AG20443 (cell line): ENCODE measurements at regions not wholly inside any gene's neighbourhood (a gene's known extent, or its start where the extent isn't known, plus 50 kb on each side); places are given as distances from the start of the nearest gene placed in this dataset.
"Not testable (repeated sequence)": the region's sequence is repeated elsewhere in the genome, so short reads cannot be mapped to it uniquely, and the experiment has no call there.

ENCODE experiments used
- DNase-seq: peaks from one replicate; pipeline ENCODE4 v3.0.0; 2012; ENCODE audit warnings: low spot score, mixed read lengths

DNA sequence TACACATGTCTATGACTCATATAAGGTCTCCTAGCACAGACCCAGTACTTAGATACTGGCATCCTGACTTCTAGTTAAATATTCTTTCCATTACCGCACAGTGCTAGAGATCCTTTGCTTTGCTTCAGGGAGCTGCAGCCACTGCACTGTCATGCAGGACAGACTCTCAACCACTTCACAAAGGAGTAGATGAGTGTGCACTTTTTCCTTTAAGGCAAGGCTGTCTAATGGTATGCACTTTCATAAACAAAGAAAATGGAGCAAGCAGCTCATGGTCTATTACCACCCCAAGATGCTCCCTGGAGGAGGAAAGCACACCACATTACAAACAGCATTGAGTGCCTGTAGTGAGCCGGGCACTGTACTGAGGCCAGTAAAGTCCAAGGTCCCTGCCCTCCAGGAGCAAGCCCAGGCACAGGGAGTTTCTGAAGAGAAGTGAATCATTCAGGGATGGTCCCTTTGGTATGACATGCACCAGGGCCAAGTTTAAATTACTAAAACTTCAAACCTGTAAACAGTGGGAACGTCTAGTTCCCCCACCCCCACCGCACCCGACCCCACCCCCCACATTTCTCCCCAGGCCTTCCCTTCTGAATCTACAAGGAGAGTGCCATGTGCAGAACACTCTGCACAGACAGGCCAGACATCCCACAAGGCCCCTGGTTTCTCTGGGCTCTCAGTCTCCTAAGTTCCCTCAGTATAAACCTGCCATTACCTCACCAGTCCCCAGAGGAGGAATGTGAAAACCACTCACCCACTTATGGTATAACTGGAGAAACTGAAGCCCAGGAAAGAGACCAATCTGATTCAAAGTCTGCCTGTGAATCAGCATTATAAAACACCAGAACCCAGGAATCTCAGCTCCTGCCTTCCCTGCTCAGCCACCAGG is 107.8 kb upstream of the BCL6 start:
- peak; percentile 24 for DNase-seq

DNA sequence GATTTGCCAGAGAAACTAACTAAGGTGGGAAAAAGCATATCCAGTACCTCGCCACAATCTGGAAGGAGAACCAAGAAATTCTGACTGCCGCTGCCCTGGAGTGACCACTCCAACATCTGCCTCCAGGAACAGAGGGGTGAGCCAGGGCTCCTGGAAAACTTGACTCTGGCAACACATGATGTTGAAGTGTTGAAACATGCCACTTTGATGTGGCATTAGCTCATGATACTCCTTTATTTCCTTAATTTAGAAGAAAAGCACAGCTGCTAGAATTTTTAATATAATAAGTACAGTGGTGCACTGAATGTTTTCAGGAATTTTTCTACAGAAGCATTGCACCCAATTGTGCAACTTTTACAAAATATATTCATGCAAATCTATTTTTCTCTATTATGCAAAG is 109.9 kb upstream of the BCL6 start:
- DNase-seq = no peak

DNA sequence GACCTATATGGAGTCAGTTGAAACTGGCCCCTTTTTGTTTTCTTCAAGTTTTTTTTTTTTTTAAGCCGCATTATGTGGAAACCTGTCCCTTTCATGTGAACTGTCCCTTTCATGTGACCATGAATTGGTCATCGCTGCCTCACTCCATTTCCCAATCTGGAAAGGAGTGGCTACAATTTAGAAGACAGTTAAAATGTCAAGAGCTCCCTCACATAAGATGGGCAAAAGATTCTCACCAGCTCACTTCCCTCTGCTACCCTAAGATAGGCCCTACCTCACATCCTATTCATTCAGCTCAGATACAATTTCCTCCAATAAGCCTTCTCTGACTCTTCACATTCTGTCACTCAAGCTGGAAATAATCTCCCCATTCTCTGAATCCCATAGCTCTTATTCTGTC is 111.3 kb upstream of the BCL6 start:
- no peak for DNase-seq

DNA sequence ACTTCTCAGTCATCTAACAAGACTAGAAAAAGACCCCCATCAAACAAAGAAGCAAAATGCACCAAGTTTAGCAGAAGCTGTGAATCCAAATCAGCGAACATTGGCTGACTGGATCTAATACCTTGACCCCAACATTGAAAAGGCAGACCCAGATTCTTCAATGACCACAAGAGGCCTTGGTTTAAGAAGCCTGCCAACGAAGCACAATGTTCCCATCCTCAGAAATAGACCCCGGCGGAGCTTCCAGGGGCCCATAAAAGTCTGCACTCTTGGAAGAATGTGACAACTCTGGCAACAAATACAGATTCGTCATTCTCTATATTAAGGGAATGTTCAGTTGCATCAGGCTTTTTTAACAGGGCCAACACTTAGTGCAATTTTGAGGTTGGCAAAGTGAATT is 112.8 kb upstream of the BCL6 start:
- DNase-seq = peak; percentile 28

DNA sequence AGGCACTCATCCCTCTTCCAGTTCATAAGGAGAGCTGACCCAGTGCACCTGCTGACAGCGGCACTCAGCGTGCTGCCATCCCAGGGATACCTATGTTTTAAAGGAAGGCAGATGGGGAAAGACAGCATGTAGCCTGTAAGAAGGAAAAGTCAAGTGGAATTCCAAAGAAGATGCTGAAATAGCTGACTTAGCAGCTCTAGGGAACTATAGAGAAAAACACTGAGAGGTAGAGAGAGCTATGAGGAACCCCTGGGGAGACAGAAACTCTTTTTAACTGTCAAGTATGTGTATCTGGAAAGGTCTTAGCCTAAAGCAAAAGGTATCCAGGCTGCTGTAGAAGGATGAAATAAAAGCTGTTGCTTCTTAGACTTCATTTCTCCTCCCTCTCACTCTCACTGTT is 113.4 kb upstream of the BCL6 start:
- DNase-seq = no peak

DNA sequence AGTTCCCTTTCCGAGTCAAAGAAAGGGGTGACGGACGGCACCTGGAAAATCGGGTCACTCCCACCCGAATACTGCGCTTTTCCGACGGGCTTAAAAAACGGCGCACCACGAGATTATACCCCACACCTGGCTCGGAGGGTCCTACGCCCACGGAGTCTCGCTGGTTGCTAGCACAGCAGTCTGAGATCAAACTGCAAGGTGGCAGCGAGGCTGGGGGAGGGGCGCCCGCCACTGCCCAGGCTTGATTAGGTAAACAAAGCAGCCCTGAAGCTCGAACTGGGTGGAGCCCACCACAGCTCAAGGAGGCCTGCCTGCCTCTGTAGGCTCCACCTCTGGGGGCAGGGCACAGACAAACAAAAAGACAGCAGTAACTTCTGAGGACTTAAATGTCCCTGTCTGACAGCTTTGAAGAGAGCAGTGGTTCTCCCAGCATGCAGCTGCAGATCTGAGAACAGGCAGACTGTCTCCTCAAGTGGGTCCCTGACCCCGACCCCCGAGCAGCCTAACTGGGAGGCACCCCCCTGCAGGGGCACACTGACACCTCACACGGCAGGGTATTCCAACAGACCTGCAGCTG is 117.5 kb upstream of the BCL6 start:
- DNase-seq = not testable (repeated sequence)

DNA sequence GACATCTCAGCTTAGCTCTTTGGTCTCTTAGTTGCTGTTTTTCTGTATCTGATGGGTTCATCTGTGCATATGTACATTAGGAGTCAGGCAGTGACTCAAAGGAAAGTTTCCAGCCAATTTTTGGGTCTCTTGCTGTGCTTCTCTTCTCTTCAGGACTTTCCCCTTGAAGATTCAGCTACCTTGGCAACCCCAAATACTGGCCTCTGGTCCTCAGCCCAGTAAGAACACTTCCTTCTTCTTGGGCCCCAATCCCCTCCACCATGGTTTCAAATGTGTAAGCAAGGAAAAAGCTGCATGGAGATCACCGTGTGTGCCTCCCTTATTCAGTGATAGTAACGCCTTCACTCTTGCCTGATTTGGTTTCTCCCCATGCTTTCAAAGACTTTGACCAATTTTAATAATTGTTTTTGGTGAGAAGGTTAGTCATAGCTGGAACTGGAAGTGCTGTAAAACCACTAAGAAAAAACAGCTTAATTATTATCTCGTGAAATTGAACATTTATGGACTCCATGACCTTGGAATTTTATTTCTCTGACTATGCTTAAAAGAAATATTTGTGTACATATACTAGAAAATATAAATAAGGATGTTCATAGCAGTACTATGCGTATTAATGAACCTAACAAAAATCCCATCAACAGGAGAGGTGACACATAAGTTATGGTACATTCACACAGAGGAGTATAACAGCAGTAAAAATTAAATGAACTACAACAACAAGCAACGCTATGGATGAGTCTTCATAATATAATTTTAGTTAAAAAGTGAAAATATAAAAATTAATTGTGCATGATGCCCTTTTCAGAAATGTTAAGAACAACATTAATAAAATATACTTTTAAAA is 125.3 kb upstream of the BCL6 start:
- no peak for DNase-seq

DNA sequence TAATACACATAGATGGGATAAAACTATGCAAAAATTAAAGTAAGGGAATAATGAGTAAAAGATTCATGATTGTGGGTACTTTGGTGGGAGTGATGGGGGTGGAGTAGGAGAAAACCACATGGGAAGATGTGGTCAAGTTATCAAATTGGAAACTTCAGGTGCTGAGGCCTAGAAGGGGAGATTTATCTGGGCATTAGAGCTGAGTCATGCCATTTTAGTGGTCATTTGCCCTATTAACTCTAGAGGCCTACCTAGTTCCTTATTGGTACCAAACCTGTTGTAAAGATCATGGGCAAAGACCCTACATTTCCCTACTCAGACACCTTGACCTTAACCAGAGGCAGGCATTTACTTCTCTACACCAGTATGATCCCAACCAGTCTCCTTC is 125.9 kb upstream of the BCL6 start:
- DNase-seq = no peak

DNA sequence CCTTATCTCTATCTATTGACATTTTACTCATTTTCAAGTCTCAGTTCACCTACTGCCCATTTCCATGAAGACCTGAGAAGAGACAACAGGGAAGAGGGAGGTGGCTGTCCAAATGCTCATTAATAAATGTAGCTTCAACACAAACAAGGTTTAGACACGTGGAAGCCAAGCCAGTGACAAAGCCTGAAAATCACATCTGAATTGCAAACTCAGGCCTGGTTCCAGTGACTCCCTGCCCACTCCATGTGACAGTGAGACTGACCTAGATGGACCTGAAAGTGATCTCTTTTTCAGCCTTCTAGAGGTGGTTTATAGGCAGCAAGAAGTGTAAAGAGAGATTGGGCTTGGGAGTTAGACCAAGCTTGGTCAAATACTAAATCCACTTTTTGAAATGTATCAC is 126.6 kb upstream of the BCL6 start:
- DNase-seq = no peak

DNA sequence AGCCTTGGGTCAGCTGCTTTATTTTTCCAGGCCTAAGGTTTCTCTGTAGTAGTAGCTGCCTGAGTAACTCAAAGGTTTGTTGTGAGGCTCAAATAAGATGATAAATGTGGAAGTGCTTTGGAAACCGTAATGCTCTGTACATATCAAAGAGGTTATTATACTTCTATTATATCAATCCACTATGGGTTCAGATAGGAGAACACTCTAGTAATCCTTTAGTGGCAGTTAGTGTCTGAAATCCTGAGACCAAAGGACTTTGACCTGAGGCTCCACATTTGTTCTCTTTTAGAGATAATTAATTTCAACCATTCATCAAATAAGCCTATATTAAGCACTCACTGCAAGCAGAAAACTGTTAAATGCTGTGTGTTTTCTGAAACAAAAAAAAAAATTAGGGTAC is 128.6 kb upstream of the BCL6 start:
- DNase-seq = no peak

DNA sequence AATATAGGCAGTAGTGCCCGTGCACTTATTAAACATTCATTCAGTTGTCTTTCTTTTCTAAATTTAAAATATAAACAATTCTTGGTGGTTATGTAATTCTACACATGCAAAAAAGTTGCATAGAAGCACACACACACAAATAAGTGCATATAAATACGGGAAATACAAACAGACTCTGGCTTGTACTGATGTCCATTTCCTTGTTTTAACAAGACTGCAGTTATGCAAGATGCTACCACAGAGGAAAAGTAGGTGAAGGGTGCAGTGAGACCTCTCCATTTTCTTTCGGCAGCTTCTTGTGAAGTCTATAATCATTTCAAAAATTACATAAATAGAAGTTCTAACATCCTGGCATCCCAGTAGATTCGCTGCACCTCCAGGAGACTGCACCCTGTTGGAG is 130.6 kb upstream of the BCL6 start:
- no peak for DNase-seq

DNA sequence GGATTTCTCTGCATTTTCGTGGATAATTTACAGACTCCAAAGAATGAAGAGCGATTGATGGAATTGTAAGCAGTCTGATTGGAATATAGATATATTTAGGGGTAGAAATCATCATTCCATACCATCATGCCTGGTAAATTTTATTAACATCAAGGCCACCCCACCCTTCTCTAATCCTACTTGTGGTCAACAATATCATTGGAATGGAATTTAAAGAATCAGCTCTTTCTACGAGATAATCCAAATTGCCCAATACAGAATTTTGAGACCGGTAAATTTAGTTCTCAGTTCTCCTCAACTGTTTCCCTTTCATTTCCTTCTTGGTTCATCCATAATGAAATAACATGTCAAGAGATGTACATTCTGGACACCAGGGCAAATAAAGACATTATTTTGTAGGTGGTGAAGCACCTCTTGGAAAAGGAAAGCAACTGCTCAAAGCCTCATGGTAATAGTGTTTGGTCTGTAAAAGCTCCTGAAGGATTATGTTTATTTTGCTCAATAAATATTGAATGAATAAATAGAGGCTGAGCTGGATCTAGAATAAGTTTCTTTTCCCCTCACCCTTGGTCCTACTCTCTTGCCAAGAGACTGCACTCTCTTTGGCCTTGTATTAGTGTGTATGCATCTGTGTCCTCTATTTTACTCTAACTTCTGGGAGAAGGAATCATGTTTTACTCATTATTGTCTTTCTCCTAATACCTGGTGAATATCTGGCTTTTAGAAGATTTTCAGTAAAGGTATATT is 133.7 kb upstream of the BCL6 start:
- DNase-seq = peak; percentile 35

DNA sequence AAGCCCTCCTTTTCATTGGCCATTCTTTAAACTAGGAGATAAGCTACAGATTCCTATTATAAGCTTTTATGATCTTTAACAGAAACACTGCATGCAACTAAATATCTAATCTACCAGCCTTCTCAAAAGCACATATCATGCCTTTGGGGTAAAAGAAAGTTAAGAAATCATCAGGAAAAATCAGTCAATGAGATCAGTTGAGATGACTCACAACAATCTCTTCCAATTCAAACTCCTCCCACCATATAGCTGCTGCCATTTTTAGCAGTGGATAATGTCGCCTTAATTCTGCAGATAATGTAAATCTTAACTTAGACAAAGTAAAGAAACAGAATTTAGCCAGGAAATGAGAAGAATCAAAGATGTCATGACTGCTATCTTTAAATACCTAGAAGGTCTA is 135.2 kb upstream of the BCL6 start:
- DNase-seq = no peak

DNA sequence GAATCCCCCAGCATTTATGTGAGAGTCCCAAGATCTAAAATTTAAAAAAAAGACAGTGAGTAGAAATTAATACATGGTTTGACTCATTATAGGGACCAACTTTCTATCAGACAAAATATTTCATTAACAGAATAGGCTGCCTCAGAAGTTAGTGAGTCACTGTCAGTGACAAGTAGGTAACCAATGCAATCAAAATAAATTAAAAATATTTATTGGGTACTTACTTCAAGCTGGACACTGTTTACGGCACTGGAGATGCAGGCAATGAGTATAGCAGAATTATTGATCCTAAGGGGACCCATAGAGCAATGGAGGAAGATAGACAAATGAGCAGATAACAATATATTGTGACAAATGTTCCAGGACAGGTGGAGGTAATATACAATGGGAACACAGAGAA is 135.6 kb upstream of the BCL6 start:
- DNase-seq = no peak

DNA sequence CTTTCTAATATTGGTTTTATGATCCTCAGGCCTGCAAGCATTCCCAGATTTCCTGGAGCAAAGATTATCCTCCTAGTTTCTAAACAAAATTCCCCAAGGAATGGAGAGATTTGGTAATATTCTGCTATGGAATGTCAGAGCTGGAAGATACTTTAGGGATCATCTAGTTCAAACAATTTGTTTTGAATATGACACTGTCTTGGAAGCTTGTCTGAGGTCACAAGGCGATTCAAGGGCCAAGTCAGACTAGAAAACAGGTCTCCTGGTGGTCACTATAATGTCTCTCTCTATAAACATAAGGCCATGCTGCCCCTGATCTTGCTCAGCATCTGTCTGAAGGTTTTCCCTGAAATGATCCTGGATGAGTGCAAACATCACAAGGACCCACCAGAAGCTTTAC is 143.4 kb upstream of the BCL6 start:
- no peak for DNase-seq

DNA sequence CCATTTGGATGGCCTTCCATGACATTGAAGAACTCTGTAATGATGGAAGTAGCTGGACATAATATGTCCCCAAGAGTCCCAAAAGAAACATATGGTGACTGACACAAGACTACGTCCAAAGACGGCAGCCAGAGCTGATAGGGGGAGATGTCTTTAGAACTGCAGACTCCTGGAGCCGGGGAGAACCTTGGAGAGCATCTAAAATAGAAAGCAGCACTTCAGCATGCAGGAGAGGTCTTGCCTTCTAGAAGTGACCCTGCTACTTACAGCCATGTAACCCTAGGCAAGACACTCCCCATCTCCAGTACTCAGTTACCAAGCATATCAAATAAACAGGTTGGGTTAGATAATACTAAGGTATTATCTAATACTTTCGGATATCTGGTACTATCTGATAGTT is 143.8 kb upstream of the BCL6 start:
- DNase-seq = no peak

DNA sequence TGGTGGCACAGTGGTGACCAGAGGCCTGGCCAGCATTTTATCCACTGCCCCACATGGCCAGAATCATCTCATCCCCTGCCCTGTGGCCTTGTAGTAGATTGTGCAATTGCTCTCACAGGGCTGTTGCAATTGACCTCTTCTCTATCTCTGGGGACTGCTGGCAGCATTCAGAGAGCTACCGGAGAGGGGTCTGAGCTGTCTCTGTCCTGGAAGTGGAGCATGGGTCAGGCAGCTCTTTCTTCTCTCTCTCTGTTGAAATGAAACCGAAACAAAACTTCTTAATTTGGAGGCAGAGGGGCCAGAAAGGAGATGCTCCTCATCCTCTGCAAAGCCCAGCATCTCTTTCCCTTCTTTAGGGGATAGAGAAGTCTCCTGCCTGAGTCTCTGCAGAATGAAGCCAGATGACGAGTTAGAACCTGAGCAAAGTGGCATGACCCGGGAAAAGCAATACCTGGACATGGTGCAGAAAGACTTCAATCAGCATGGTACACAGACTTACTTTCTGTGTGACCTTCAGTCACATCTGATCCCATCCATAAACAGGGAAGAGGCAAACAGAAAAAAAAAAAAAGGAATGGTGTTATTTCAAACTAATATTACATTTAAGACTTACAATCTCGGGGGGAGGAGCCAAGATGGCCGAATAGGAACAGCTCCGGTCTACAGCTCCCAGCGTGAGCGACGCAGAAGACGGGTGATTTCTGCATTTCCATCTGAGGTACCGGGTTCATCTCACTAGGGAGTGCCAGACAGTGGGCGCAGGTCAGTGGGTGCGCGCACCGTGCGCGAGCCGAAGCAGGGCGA is 144.5 kb upstream of the BCL6 start:
- DNase-seq = peak; percentile 52

DNA sequence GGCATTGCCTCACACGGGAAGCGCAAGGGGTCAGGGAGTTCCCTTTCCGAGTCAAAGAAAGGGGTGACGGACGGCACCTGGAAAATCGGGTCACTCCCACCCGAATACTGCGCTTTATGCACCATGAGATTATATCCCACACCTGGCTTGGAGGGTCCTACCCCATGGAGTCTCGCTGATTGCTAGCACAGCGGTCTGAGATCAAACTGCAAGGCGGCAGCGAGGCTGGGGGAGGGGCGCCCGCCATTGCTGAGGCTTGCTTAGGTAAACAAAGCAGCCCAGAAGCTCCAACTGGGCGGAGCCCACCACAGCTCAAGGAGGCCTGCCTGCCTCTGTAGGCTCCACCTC is 145.1 kb upstream of the BCL6 start:
- not testable (repeated sequence) for DNase-seq

DNA sequence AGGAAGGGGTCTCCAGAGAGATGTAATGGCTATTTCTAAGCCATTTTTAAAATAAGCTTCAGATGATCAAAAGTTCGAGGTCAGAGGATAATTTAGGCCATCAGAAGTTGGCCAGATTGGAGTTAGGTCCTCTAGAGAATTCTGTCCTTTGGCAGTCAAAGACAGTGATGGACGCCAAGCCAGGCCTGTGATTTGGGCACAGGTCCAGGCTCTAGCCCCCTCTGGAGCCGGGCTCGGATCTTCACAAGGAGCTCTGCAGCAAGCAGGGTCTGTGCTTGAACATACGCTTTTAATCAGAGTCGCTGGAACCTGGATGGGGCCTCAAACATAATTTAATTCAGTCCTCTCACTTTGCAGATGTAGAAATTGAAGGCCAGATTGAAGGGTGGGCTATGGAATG is 151.4 kb upstream of the BCL6 start:
- DNase-seq = no peak

DNA sequence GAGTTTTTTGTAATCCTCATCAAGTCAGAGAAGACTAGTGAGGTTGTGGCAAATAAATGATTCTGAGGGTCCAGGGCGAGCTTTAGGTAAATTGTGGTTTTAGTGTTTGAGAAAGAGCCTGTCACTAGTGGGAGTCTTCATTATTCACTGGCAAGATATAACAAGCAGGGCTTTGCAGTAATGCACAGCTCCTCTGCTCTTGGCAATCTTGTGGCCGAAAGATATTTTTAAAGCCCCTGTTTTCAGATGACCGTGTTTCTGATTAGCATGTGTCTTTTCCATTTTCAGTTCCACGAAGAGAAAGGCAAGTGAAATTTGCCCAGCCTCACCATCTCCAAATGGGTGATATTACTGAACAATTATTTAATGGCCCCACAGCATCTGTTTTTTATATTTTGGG is 154.0 kb upstream of the BCL6 start:
- no peak for DNase-seq

DNA sequence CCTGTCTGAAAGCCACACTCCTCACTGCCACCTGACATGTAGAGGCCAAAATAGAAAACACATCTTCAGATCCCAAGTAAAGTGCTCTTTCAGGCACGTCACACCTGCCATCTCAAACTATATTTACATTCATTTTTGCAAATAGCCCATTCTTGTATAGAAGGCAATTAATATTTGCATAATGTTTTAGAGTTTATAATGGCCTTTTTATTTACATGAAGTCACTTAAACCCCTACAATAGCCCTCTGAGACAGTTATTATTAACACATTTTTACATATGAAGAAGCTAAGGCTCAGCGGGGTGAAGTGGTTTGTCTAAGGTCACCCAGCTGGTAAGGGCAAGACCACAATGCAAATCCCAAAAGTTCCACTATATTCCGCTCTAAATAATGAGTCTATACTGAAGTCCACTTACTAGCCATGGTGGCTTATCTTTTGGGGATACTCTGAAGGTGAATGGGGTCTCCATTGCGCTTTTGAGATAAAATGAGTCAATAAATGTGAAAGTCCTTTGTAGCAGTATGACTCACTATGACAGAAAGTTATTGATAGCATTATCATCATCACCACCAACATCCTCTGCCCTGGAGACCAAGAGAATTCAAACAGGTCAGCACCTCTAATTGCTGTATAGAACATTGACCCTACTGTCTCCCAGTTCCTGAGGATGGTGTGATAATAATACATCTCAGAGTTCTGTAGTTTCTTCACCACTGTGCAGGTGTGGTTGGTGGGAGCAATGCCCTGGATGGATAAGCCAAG is 155.9 kb upstream of the BCL6 start:
- no peak for DNase-seq
